ENCODE measurements at regions not wholly inside any gene's neighbourhood (a gene's known extent, or its start where the extent isn't known, plus 50 kb on each side); places are given as distances from the start of the nearest gene placed in this dataset.

DNA sequence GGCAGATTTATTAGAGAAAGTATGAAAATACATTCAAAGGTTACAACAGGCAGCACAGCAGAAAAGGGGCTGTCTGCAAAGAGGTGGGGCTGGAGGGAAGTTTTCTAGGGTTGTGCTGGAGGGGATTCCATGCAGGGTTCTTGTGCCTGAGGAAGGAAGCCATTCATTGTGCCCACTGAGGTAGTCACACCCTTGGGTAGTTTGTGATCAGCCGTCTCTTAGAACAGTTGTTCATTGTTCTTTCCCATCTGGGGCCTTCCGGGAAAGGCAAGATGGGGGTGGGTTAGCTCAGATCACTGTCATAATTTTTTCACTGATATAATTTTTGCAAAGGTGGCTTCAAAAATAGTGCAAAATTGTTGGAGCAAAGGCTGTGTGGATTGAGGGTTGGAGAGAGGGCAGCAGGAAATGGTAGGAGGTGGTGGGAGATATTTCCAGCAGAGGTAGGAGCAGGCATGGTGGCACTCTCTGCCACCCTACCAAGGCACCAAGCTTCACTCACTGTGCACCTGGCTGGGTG, 80.5 kb upstream of the GPR6 start:
- Histone ChIP-seq H3K9ac (ENCODE audit: control insufficient read depth, extremely low read depth, insufficient read depth, low read length) (no peak overlapping the region), H3K4me2 (ENCODE audit: control insufficient read depth, extremely low read depth, insufficient read depth, low read depth, low read length) (no peak overlapping the region), H3K36me3 (ENCODE audit: control insufficient read depth in 2 of 2, extremely low read depth in 1 of 2, insufficient read depth in 2 of 2, low read length in 2 of 2) (no peaks in the 10 kb centered on the region), H3K27ac (ENCODE audit: control insufficient read depth, insufficient read depth, low read length) (no peak overlapping the region), H3K9me3 (ENCODE audit: control insufficient read depth, low read depth, low read length) (no peaks in the 10 kb centered on the region), H3K79me2 (ENCODE audit: control insufficient read depth, insufficient read depth, low read length) (no peaks in the 10 kb centered on the region), H2AFZ (ENCODE audit: control insufficient read depth, low read length) (no peak overlapping the region), H4K20me1 (ENCODE audit: control insufficient read depth, extremely low read depth, insufficient read depth, low read length) (no peaks in the 10 kb centered on the region), H3K4me3 (ENCODE audit: control insufficient read depth in 2 of 3, extremely low read depth in 1 of 3, insufficient read depth in 2 of 3, low read depth in 1 of 3, low read length in 3 of 3) (no peak overlapping the region), H3K9me1 (ENCODE audit: control insufficient read depth, extremely low read depth, insufficient read depth, low read length) (no peaks in the 10 kb centered on the region), H3K27me3 (ENCODE audit: control insufficient read depth, extremely low read depth, insufficient read depth, low read length) (no peaks in the 10 kb centered on the region), H3K4me1 (ENCODE audit: control insufficient read depth, extremely low read depth, insufficient read depth, low read length) (peaks cover 12% of the 10 kb centered on the region)
- TF ChIP-seq EZH2 (IDR thresholded peaks at IDR 0.05; ENCODE audit: low read length) (no peak), CTCF (optimal IDR thresholded peaks at IDR 0.05 in 1 of 3, IDR thresholded peaks at IDR 0.05 in 1 of 3, conservative IDR thresholded peaks at IDR 0.05 in 1 of 3; ENCODE audit: extremely low read depth in 1 of 3, insufficient read depth in 2 of 3, low read length in 3 of 3) (no peak)
- DNase-seq (ENCODE audit: low read depth, low spot score): no peak
- dilution Hi-C loops (cut with MboI; ENCODE audit: extremely low pct_ligation_motif_present, low sequenced_read_pairs): no loop called here
- no peak for FAIRE-seq

DNA sequence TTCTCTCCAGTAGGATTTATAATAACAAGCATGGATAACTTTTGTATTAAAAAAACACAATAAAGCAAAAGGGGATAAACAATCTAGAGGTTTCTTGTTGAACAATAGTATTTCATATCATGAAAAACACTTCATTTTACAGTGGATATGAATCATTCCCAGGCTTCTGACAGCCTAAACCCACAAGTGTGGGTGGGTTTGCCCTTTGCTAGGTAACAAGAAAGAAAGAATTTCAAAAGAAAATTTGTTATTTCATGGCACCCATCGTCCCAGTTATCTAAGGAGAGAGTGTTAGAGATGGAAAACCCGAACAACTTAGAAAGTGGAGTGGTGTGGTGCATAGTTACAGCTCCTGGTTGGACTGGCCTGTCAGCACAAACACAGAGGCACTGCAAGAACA, 76.1 kb upstream of the GPR6 start:
- DNase-seq (ENCODE audit: low read depth, low spot score) (no peak), FAIRE-seq (no peak)
- Histone ChIP-seq H3K9me1 (ENCODE audit: control insufficient read depth, extremely low read depth, insufficient read depth, low read length) (no peaks in the 10 kb centered on the region), H3K27ac (ENCODE audit: control insufficient read depth, insufficient read depth, low read length) (no peak overlapping the region), H3K9me3 (ENCODE audit: control insufficient read depth, low read depth, low read length) (no peaks in the 10 kb centered on the region), H3K9ac (ENCODE audit: control insufficient read depth, extremely low read depth, insufficient read depth, low read length) (no peak overlapping the region), H3K4me2 (ENCODE audit: control insufficient read depth, extremely low read depth, insufficient read depth, low read depth, low read length) (no peak overlapping the region), H4K20me1 (ENCODE audit: control insufficient read depth, extremely low read depth, insufficient read depth, low read length) (no peaks in the 10 kb centered on the region), H3K79me2 (ENCODE audit: control insufficient read depth, insufficient read depth, low read length) (no peaks in the 10 kb centered on the region), H2AFZ (ENCODE audit: control insufficient read depth, low read length) (no peak overlapping the region), H3K27me3 (ENCODE audit: control insufficient read depth, extremely low read depth, insufficient read depth, low read length) (no peaks in the 10 kb centered on the region), H3K4me3 (ENCODE audit: control insufficient read depth in 2 of 3, extremely low read depth in 1 of 3, insufficient read depth in 2 of 3, low read depth in 1 of 3, low read length in 3 of 3) (no peak overlapping the region), H3K4me1 (ENCODE audit: control insufficient read depth, extremely low read depth, insufficient read depth, low read length) (no peaks in the 10 kb centered on the region), H3K36me3 (ENCODE audit: control insufficient read depth in 2 of 2, extremely low read depth in 1 of 2, insufficient read depth in 2 of 2, low read length in 2 of 2) (no peaks in the 10 kb centered on the region)
- dilution Hi-C loops (cut with MboI; ENCODE audit: extremely low pct_ligation_motif_present, low sequenced_read_pairs): no loop called here
- TF ChIP-seq CTCF (optimal IDR thresholded peaks at IDR 0.05 in 1 of 3, IDR thresholded peaks at IDR 0.05 in 1 of 3, conservative IDR thresholded peaks at IDR 0.05 in 1 of 3; ENCODE audit: extremely low read depth in 1 of 3, insufficient read depth in 2 of 3, low read length in 3 of 3) (no peak), EZH2 (IDR thresholded peaks at IDR 0.05; ENCODE audit: low read length) (no peak)

Measured in keratinocyte (primary cell).